Stomach smooth muscle (tissue), 2 donors: ENCODE measurements at regions not wholly inside any gene's neighbourhood (a gene's known extent, or its start where the extent isn't known, plus 50 kb on each side); places are given as distances from the start of the nearest gene placed in this dataset.
"Not testable (repeated sequence)": the region's sequence is repeated elsewhere in the genome, so short reads cannot be mapped to it uniquely, and the experiment has no call there.

ENCODE experiments used
- H3K27ac ChIP-seq: one replicate; pipeline ENCODE4 v1.7.0; 2013; ENCODE audit warnings: mild to moderate bottlenecking, low read length, inconsistent platforms
- H3K27me3 ChIP-seq, 2 donors: one replicate each; pipeline ENCODE4 v1.7.0; 2013; ENCODE audit warnings: low read length in 2 of 2; ENCODE audit not compliant: insufficient read depth in 2 of 2, control insufficient read depth in 1 of 2
- H3K36me3 ChIP-seq, 2 donors: one replicate each; pipeline ENCODE4 v1.7.0; 2013; ENCODE audit warnings: low read length in 2 of 2; ENCODE audit not compliant: control insufficient read depth in 2 of 2, insufficient read depth in 2 of 2
- H3K4me1 ChIP-seq: one replicate; pipeline ENCODE4 v1.7.0; 2013; ENCODE audit warnings: low read length; ENCODE audit not compliant: control insufficient read depth, insufficient read depth
- H3K4me3 ChIP-seq, 2 donors: one replicate each; pipeline ENCODE4 v1.7.0; 2013; ENCODE audit warnings: low read length in 2 of 2
- H3K9ac ChIP-seq, 2 donors: one replicate each; pipeline ENCODE4 v1.7.0; 2013; ENCODE audit warnings: low read length in 2 of 2, mild to moderate bottlenecking in 1 of 2
- H3K9me3 ChIP-seq, 2 donors: one replicate each; pipeline ENCODE4 v1.7.0; 2013; ENCODE audit warnings: low read length in 2 of 2; ENCODE audit not compliant: control insufficient read depth in 2 of 2
- donor health status: healthy.
- donor health status: Pancreatic carcinoma.

DNA sequence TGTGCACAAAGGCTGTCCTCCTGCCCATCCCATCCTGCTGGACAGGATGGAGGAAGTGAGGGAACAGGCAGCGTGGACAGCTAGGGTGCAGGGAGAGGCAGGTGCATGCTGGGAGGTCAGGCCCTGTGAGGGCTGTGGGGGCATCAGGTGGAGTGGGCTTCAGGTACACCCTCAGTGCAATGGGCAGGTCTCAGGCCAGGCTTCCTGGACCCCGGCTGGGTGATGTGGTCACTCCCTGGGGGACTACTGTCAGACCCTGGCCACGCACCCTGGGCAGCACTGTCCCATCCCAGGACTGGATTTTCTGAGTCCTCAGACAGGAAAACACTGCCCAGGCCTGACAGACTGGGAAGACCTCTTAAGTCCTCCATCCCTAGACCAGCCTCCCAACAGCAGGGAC, 239.9 kb downstream of the POTED start:
- H3K4me3 ChIP-seq, H3K36me3 ChIP-seq, H3K27me3 ChIP-seq, H3K9me3 ChIP-seq, H3K9ac ChIP-seq, H3K27ac ChIP-seq, H3K4me1 ChIP-seq: not testable (repeated sequence)

DNA sequence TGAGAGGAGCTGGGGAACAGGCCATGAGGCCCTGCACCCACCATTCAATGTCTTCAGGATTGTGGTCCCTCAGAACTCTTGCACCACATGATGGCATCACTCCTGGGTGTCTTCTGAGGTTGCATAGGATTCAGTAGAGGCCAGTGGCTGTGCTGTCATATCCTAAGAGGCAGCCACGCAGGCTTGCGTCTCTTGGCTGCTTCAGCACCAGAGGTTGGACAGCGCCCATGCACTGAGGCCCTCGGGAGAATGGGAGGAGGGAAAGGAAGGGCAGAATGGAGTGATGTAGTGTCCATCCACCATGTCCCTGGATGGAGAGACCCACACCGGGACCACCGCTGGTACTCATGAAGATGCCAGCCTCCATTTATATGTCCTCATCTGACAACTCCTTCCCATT, 237.1 kb downstream of the POTED start:
- H3K9ac ChIP-seq, H3K4me1 ChIP-seq, H3K27ac ChIP-seq, H3K4me3 ChIP-seq, H3K36me3 ChIP-seq, H3K9me3 ChIP-seq, H3K27me3 ChIP-seq: not testable (repeated sequence)

DNA sequence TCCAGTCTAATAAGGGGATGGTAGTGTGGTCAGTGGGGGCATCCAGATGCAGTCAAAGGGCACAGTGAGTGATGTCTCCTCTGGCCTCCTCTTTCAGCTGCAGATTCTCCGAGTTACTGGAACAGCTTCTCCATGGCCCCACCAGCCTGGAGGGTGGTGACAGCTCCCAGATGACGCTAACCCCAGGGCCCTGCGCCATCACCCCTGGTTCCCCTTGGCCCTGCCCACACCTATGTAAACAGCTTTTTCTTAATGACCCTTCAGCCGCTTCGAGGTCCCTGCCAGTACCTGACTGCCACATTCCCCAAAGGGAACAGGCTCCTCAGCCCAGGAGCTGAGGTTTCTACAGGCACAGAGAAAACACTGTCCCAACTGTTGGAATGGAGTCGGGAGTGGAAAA, 235.0 kb downstream of the POTED start:
- H3K4me3 ChIP-seq, H3K9ac ChIP-seq, H3K36me3 ChIP-seq, H3K4me1 ChIP-seq, H3K27me3 ChIP-seq, H3K9me3 ChIP-seq, H3K27ac ChIP-seq: not testable (repeated sequence)

DNA sequence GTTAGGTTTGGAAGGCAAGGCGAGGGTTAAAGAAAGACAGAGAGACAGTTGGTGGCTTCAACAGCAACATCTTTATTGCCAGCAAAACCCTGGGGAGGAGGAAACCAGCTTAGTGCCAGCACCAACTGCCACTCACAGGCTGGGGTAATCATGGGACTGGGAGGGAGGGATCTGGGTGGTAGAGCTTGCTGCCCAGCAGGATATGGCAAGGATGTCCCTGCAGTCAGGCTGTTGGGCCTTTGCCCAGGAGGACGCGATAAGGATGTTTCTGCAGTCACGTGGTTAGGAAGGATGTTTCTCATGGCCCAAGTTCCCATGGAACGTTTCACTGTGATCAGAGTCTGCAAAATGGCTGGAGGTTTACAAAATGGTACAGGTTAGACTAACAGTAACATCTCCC, 233.5 kb downstream of the POTED start:
- H3K27ac ChIP-seq, H3K9ac ChIP-seq: not testable (repeated sequence)

DNA sequence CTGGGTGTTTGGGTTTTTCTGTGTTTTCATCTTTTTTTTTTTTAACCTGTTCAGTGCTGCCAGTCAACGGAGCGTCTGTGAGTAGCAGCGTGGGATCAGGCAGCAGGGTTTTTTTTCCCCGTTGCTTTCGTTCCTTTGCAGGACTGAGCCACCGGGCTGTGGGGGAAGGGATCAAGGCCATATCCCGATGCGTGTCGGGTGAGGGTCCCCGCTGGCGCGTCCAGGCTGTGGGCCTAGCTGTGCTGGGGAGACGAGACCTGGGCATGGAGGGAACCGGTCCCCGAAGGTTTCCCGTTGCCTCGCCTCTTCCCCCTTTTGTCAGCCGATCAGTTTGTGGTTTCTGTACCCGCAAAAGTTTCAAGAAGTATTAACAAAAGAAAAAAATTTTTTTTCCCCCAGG, 218.1 kb downstream of the POTED start:
- H3K9me3 ChIP-seq, H3K4me1 ChIP-seq, H3K4me3 ChIP-seq, H3K9ac ChIP-seq, H3K27me3 ChIP-seq, H3K27ac ChIP-seq, H3K36me3 ChIP-seq: not testable (repeated sequence)

More for the DNA sequence above, 233.5 kb downstream of the POTED start:
- not testable (repeated sequence) for H3K4me1 ChIP-seq, H3K36me3 ChIP-seq, H3K9me3 ChIP-seq, H3K27me3 ChIP-seq, H3K4me3 ChIP-seq

DNA sequence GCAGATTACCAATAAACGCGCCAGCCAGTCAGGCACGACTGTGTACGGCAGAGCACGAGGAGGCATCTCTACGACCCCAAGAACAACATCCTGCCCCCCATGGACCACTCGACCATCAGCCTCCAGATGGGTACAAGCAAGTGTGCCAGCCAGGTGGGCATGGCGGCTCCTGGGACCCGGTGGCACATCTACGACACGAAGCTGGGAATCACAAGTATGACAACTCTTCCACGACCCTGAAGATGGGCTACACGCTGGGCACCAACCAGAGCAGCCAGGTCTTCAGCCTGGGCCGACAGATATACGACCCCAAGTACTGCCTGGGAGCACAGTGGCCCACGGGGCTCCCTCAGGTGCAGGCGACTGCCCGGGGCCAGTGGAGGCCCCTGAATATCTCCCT, 217.6 kb downstream of the POTED start:
- no peaks in the 10 kb centered on the region for H3K27me3 ChIP-seq
- H3K4me3 ChIP-seq, result no peak overlapping the region
- no peak overlapping the region for H3K27ac ChIP-seq
- no peak overlapping the region for H3K9ac ChIP-seq
- no peaks in the 10 kb centered on the region for H3K9me3 ChIP-seq
- no peaks in the 10 kb centered on the region for H3K36me3 ChIP-seq
- H3K4me1 ChIP-seq, result no peaks in the 10 kb centered on the region

DNA sequence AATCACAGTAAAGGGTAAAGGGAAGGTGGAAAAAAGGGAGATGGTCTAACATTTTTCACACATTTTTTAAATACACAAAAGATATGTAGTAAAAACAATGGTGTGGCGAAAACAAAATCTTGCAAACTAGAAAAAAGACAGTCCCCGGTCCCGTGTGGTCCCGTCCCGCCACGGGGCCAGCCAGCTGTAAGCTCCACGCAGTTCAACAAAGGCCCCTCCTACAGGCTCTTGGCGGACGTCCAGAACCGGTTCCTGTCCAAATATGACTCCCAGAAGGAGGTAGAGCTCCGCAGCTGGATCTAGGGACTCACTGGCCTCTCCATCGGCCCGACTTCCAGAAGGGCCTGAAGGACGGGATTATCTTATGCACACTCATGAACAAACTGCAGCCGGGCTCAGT, 216.9 kb downstream of the POTED start:
- H3K9me3 ChIP-seq, H3K36me3 ChIP-seq, H3K27me3 ChIP-seq, H3K4me1 ChIP-seq, H3K27ac ChIP-seq, H3K9ac ChIP-seq, H3K4me3 ChIP-seq: not testable (repeated sequence)

DNA sequence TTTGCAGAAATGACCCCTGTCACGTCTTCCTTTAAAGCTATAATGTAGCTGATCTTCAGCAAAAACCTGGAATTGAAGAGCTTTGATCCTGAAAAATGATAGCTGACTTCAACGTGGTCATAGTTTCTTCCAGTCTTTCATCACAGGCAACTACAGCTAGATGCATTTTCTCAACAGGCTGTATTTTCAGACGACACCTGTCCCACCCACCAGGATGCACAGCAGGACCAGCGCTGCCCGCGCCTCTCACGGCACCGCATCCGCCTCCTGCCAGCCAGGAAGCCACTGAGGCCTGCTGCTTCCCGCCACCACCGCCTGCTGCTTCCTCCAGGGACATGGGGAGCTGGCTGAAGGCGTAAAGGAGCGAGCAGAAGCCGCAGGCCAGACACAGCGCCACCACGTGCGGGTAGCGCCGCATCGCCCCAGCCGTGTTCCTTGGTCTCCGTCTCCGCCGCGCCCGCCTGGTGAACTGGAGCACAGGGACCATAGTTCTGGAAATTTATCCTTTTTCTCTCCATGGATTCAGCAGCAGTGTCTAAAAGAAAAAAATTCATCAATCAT, 215.7 kb downstream of the POTED start:
- H3K4me3 ChIP-seq, H3K27ac ChIP-seq, H3K27me3 ChIP-seq, H3K4me1 ChIP-seq, H3K9me3 ChIP-seq, H3K36me3 ChIP-seq, H3K9ac ChIP-seq: not testable (repeated sequence)

DNA sequence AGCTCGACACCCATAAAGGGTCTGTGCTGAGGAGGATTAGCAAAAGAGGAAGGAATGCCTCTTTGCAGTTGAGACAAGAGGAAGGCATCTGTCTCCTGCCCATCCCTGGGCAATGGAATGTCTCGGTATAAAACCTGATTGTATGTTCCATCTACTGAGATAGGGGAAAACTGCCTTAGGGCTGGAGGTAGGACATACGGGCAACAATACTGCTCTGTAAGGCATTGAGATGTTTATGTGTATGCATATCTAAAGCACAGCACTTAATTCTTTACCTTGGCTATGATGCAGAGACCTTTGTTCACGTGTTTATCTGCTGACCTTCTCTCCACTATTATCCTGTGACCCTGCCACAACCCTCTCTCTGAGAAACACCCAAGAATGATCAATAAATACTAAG, 210.7 kb downstream of the POTED start:
- H3K36me3 ChIP-seq, H3K27ac ChIP-seq, H3K4me3 ChIP-seq, H3K4me1 ChIP-seq, H3K9me3 ChIP-seq, H3K27me3 ChIP-seq, H3K9ac ChIP-seq: not testable (repeated sequence)

DNA sequence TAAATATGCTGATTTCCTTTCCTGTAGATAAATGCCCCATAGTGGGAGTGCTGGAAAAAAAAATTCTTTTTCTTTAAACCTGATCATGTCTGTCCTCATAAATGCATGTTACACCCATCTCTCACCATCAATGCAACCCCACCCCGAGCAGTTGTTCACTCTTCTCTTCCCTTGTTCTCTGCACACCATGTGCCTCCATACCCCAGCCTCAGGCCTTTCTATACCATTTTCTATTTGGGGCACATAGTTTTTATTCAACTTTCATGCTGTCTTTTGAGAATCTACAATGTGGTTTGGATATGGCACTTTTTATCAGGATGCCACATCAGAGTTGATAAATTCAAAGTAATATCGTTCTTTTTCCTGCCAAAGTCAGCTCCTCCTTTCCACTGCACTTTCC, 202.6 kb downstream of the POTED start:
- not testable (repeated sequence) for H3K27me3 ChIP-seq, H3K9me3 ChIP-seq, H3K36me3 ChIP-seq, H3K4me1 ChIP-seq, H3K27ac ChIP-seq, H3K9ac ChIP-seq, H3K4me3 ChIP-seq

DNA sequence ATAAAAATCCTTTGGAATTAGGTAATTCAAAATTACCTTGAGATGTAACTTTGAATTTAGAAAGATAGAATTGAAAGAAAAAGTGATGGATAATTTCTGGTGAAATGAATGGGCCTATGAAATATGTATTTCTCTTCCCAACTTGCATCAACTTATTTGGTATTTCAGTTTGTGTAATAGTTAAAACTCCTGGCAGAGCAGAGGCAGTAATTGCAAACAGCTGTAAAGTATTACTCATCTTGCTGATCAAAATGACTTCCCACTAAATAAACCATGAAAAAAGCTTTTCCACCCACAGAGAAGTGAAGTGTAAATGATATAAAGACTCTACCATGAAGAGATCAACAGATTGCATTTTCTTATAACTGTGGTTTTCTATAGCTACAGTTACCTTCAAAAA, 201.0 kb downstream of the POTED start:
- H3K9ac ChIP-seq, H3K36me3 ChIP-seq, H3K27ac ChIP-seq: not testable (repeated sequence)

DNA sequence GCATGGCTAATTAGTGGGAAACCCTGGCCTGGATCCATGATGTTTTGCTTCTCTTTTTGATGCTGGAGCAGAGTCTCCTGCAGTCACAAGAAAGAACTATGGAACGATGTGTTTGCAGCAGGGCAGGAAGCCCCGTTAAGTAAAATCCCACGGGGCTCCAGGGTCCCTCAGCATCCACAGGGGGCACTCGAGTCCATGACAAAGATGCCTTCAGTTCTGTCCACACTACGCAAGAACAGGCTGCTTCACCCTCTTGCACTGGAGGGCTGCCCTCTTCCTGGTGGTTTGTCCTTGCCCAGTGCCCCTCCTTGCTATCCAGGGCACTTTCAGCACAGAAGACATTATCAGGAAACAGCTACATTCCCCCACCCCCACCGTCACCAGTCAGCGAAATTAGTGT, 196.9 kb downstream of the POTED start:
- H3K9ac ChIP-seq, H3K4me1 ChIP-seq, H3K4me3 ChIP-seq, H3K9me3 ChIP-seq, H3K27ac ChIP-seq, H3K27me3 ChIP-seq, H3K36me3 ChIP-seq: not testable (repeated sequence)

More for the DNA sequence above, 201.0 kb downstream of the POTED start:
- not testable (repeated sequence) for H3K27me3 ChIP-seq, H3K4me1 ChIP-seq, H3K4me3 ChIP-seq, H3K9me3 ChIP-seq
